GM19324 (cell line): ENCODE measurements at regions not wholly inside any gene's neighbourhood (a gene's known extent, or its start where the extent isn't known, plus 50 kb on each side); places are given as distances from the start of the nearest gene placed in this dataset.
"Not testable (repeated sequence)": the region's sequence is repeated elsewhere in the genome, so short reads cannot be mapped to it uniquely, and the experiment has no call there.

ENCODE experiments used
- ATAC-seq: cut with Tn5 transposase; IDR thresholded peaks from one replicate; pipeline ENCODE4 v1.9.1; 2021; ENCODE audit warnings: mild to moderate bottlenecking, moderate library complexity; ENCODE audit not compliant: unreplicated experiment, low FRiP score

DNA sequence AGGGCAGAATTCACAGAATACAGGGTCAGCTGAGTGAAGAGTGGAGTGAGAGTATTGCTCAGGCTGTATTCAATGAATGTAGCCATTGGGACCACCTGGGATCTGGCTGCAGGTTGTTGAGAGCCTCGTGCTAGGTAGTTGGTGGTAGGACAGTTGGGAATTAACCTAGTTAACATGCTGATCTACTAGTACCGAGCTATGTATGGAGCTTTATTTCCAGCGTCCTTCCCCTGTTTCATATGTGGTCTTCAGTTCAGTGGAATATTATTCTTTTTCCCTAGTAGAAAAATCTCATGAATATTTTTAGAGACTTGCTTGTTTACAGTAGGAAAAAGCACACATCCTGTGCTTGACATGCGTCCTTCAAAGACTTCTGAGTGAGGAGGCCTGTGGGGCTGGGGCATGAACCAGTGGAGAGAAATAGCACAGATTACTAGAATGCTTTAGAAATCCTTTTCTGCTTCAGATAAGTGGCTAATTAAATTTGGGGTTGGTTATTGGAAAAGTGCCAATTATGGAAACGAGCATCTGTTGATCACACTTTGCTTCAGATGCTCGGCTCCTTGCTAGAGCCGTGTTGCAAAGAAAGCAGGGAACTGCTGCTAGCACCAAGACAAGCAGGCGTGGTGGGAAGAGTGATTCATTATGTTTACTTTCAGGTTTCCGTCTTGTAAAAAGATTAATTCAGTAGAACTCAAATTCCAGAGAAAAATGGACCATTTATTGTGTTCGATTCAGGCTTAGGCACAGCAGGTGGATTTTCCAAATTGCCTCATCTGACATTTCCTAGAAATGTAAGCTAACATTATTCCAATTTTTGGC lies 53.6 kb downstream of the ARF6 start:
- no peak for ATAC-seq

- ATAC-seq, result no peak
These were observed 54.6 kb downstream of the ARF6 start for GRCh38 chr14:49947506-49947905.

- ATAC-seq, result no peak
These were observed 57.7 kb downstream of the ARF6 start for GRCh38 chr14:49950275-49951228.

DNA sequence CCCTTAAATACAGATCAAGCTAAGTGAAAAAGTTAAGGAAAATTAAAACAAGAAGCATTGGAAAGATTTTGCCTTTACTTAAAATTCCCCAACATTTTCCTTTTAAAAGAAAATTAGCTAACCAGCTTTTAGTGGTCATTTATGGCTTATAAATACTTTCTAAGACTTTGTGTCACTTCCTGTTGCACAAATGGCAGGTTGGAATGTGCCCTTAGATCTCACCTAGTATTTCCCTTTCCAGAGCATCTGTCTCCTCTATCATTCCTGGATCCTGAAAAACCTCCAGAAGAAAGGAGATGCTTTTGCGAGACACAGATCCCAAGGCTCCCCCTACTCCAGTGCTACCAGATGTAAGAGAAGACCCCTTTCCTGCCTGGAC lies 58.3 kb downstream of the ARF6 start:
- no peak for ATAC-seq

DNA sequence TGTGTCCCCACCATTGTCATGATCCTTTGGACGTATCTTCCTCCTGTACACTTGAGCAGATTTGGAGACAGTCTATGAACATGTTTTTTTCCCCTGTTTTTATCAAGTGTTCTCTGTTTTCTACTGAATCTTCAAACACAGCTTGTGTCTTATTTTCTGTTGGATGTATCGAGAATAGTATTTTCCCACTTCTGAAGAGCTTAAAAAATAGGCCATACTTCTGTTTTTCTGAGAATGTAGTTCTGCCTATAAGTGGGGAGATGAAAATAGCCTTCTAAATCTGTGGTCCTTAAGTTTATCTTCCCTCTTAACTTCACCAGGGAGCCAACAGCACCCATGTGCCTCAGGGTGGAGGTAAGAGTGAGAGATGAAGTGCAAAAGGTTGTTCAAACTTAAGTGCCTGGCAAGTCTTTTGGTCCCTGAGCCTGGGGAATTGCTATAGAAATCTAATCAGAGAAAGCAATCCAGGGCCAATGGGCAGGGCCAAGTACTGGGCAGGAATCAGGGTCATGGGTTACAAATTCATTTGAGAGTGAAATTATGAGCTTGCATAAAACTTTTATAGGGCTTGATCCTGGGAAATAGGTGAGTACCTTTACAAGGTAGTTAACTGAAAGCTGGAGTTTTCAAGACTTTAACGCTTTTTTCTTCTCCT lies 58.9 kb downstream of the ARF6 start:
- no peak for ATAC-seq

- no peak for ATAC-seq
These were observed 60.3 kb downstream of the ARF6 start for GRCh38 chr14:49953196-49953595.

GRCh38 chr14:49954171-49954631 lies 61.3 kb downstream of the ARF6 start:
- no peak for ATAC-seq

DNA sequence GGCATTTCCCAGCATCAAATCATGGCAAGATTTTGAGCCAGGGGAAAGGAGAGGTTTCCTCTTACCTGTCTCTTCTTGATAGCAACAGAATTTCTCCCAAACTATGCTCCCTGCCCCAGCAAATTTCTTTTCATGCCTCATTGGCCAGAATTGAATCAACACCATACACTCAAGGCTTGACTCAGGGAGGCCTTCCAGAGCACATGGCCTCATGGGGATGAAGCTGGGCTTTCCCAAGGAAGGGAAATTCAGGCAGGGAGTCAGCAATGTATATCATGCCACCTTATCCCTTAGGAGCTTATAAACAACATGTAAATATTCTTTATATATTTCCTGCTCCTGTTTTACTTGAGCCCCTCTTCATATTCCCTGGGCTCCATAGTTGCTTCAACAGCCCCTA lies 62.1 kb downstream of the ARF6 start:
- no peak for ATAC-seq

DNA sequence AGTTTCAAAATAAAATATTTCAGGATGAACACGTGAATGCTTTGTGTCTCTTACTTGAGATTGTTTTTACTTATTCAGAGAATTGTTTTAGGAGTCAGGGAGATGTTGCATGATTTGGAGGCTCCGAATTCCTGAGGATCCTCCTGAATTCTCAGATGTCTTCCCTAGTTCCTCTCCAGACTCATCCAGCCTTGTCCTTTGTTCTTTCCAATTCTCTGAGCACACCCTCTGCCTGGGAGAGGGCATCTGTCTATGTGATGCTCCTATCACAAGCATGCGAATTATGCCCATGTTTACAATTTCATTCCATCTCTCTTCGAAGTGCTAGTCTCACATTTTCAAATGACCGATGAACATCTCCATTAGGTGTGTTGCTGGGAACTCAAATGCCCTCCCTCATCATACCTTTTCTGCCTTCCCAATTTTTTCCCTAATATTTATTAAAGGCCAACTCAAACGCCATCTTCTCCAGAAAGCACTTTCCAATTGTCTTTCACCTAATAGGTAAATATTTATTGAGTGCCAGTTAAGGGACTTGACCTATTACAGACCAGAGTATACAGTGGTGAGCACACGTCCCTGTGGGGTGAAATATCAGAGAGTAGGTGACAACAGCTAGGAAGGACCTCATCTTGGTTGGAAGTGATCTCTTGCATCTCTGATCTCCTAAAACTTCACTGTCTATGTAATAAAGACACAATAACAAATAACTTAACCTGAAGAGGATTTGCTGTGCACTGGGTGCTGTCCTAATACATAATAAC lies 64.4 kb downstream of the ARF6 start:
- ATAC-seq, result no peak

- ATAC-seq, result peak; percentile 42
These were observed 67.0 kb downstream of the ARF6 start for GRCh38 chr14:49959822-49960408.

DNA sequence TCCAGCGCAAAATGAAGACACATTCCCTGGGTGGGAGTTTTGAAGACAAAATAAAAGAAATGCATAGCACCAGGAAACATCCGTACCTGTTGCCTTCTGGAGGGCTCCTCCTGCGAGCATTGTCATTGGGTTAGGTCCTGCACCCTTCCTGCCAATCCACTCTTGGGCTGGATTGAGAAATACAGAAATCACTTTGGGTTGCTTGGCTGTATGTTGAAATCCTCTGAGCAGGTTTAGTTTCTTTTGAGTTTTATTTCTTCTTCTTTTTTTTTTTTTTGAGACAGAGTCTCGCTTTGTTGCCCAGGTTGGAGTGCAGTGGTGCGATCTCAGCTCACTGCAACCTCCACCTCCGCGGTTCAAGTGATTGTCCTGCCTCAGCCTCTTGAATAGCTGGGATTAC lies 67.6 kb downstream of the ARF6 start:
- ATAC-seq, result no peak

GRCh38 chr14:49961270-49962222 lies 68.7 kb downstream of the ARF6 start:
- ATAC-seq, result no peak

- ATAC-seq, result no peak
These were observed 69.7 kb downstream of the ARF6 start for GRCh38 chr14:49962621-49963020.

DNA sequence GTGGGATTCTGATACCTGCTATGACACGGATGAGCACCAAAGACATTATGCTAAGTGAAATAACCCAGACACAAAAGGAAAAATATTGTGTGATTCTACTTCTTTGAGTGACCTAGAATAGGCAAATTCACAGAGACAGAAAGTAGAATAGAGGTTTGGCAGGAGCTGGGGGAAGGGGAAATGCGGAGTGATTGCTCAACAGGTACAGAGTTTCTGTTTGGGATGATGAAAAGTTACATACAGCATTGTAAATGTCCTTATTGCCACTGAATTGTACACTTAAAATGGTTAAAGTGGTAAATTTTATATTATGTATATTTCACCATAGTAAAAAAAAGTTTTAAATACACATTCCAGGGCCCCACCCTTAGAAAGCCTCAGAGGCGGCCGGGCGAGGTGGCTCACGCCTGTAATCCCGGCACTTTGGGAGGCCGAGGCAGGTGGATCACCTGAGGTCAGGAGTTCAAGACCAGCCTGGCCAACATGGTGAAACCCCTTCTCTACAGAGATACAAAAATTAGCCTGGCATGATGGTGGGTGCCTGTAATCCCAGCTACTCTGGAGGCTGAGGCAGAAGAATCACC lies 72.3 kb downstream of the ARF6 start:
- not testable (repeated sequence) for ATAC-seq

DNA sequence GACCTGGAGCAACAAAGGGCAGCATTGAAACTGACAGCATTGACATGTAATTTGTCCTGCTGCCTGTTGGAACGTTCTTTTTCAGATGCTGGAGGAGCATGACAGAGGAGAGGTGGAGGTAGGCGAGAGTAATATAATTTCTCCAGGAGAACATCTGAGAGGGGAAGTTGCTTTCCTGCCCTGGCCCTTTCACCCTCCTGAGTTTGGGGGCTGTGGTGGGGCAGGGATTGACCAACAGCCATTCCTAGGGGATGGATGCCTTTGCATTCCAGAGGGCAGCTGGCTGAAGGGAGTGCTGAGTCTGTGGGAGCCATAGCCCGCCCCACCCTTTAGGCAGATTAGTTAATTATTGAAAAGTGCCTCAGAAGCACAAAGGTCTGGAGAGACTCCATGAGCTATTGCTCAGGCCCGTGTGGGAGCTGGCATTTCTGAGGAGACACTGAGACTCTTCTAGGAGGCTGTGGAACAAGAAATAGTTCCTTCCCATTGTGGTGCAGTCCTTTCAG lies 73.5 kb downstream of the ARF6 start:
- ATAC-seq, result no peak

- no peak for ATAC-seq
These were observed 74.2 kb downstream of the ARF6 start for GRCh38 chr14:49966971-49967630.

DNA sequence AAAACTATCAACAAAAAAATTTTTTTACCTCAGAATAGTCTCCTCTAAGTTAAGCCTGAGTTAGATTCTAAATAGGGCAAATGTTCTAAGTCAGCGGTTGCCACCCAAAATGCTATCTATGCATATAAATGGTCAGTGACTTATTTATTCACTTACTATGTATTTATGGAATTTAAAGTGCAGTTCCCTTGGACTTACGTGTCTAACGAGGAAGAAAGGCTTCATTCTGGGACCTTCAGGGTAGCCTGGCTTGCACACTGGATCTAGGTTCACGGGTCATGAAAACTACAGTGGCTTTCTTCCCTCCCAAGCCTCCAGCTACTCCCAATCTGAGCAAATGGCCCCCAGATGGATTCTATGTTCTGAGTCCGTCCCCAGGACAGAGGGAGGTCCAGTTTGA lies 77.1 kb downstream of the ARF6 start:
- no peak for ATAC-seq
